HEK293 (cell line): ENCODE measurements at regions not wholly inside any gene's neighbourhood (a gene's known extent, or its start where the extent isn't known, plus 50 kb on each side); places are given as distances from the start of the nearest gene placed in this dataset.

Experiments used
- CTCF ChIA-PET: fragments of 350-600 bp; formaldehyde crosslinking; extraction: SDS; loops from one replicate; lab custom pipeline; 2021; ENCODE audit warnings: antibody characterized with exemption; lab: Yijun Ruan, JAX
- POLR2A ChIA-PET: fragments of 300-600 bp; formaldehyde crosslinking; extraction: SDS; loops from one replicate; lab custom pipeline; 2020; ENCODE audit warnings: antibody characterized with exemption, inconsistent platforms; lab: Yijun Ruan, JAX
- H3K27ac ChIP-seq: fragments of 200-500 bp; sonication (Bioruptor generic); 2 replicates; pipeline ENCODE4 v1.5.1; 2014; ENCODE audit warnings: low read depth, low read length, control low read depth, inconsistent platforms; ENCODE audit errors: extremely low read depth
- H3K36me3 ChIP-seq, 2 experiments: fragments of 200-500 bp in 1 of 2; sonication (Bioruptor generic) in 1 of 2; 1 replicate in 1 of 2; 2 replicates in 1 of 2; pipeline ENCODE4 v1.5.1; 2014 to 2017; ENCODE audit warnings: inconsistent platforms in 2 of 2, low read length in 2 of 2; ENCODE audit not compliant: control insufficient read depth in 2 of 2, insufficient read depth in 1 of 2
- H3K4me1 ChIP-seq: fragments of 200-500 bp; sonication (Bioruptor generic); 2 replicates; pipeline ENCODE4 v1.5.1; 2014; ENCODE audit warnings: mild to moderate bottlenecking, low read length, inconsistent platforms; ENCODE audit not compliant: control insufficient read depth, insufficient read depth
- H3K4me3 ChIP-seq: 2 replicates; pipeline ENCODE4 v1.5.1; 2011; ENCODE audit warnings: low read depth, mild to moderate bottlenecking, control low read depth, low read length, moderate library complexity
- H3K9me3 ChIP-seq: fragments of 200-500 bp; sonication (Bioruptor generic); 2 replicates; pipeline ENCODE4 v1.5.1; 2014; ENCODE audit warnings: low read depth, low read length, inconsistent platforms; ENCODE audit not compliant: control insufficient read depth, insufficient read depth
- FEZF1 ChIP-seq: fragments of 450-650 bp; formaldehyde crosslinking; IDR thresholded peaks from 2 replicates; pipeline ENCODE4 v1.5.1; 2016; ENCODE audit warnings: missing biosample characterization, missing genetic modification characterization
- GFI1B ChIP-seq: fragments of 450-650 bp; formaldehyde crosslinking; IDR thresholded peaks from 2 replicates; pipeline ENCODE4 v1.5.1; 2016; ENCODE audit warnings: missing biosample characterization, missing genetic modification characterization
- HOXA7 ChIP-seq: sonication (generic); formaldehyde crosslinking; IDR thresholded peaks from 2 replicates; pipeline ENCODE4 v1.8.1; 2022; ENCODE audit warnings: missing genetic modification reagents, borderline replicate concordance
- KLF8 ChIP-seq: fragments of 450-650 bp; formaldehyde crosslinking; IDR thresholded peaks from 2 replicates; pipeline ENCODE4 v1.5.1; 2016; ENCODE audit warnings: missing biosample characterization, missing genetic modification characterization
- OSR2 ChIP-seq: fragments of 450-650 bp; formaldehyde crosslinking; IDR thresholded peaks from 2 replicates; pipeline ENCODE4 v1.5.1; 2016; ENCODE audit warnings: missing biosample characterization, missing genetic modification characterization
- PRDM1 ChIP-seq: fragments of 450-650 bp; formaldehyde crosslinking; IDR thresholded peaks from 2 replicates; pipeline ENCODE4; 2016; ENCODE audit warnings: missing biosample characterization, missing genetic modification characterization
- PRDM10 ChIP-seq: fragments of 450-650 bp; formaldehyde crosslinking; IDR thresholded peaks from 2 replicates; pipeline ENCODE4 v1.5.1; 2016; ENCODE audit warnings: missing biosample characterization, missing genetic modification characterization
- REPIN1 ChIP-seq: fragments of 450-650 bp; formaldehyde crosslinking; IDR thresholded peaks from 2 replicates; pipeline ENCODE4 v1.5.1; 2017; ENCODE audit warnings: missing biosample characterization, missing genetic modification characterization, low read depth
- SALL2 ChIP-seq: fragments of 450-650 bp; formaldehyde crosslinking; IDR thresholded peaks from 2 replicates; pipeline ENCODE4 v1.5.0; 2017; ENCODE audit warnings: missing biosample characterization, mild to moderate bottlenecking, missing genetic modification characterization, borderline replicate concordance
- YY2 ChIP-seq: fragments of 450-650 bp; formaldehyde crosslinking; IDR thresholded peaks from 2 replicates; pipeline ENCODE4 v1.5.1; 2016; ENCODE audit warnings: missing biosample characterization, missing genetic modification characterization
- ZNF19 ChIP-seq: fragments of 450-650 bp; formaldehyde crosslinking; IDR thresholded peaks from 2 replicates; pipeline ENCODE4; 2016; ENCODE audit warnings: missing biosample characterization, missing genetic modification characterization, low read depth
- ZNF23 ChIP-seq: fragments of 450-650 bp; formaldehyde crosslinking; IDR thresholded peaks from 2 replicates; pipeline ENCODE4 v1.5.1; 2016; ENCODE audit warnings: missing biosample characterization, missing genetic modification characterization, borderline replicate concordance
- ZNF292 ChIP-seq: fragments of 450-650 bp; formaldehyde crosslinking; IDR thresholded peaks from 2 replicates; pipeline ENCODE4 v1.5.1; 2016; ENCODE audit warnings: low read depth, missing biosample characterization, missing genetic modification characterization, borderline replicate concordance
- ZNF350 ChIP-seq: fragments of 450-650 bp; formaldehyde crosslinking; IDR thresholded peaks from 2 replicates; pipeline ENCODE4 v1.5.0; 2017; ENCODE audit warnings: missing biosample characterization, mild to moderate bottlenecking, missing genetic modification characterization
- ZNF510 ChIP-seq: fragments of 450-650 bp; formaldehyde crosslinking; IDR thresholded peaks from 2 replicates; pipeline ENCODE4 v1.5.1; 2018; ENCODE audit warnings: mild to moderate bottlenecking, missing genetic modification characterization, missing biosample characterization; ENCODE audit not compliant: insufficient replicate concordance
- ZNF529 ChIP-seq: fragments of 450-650 bp; formaldehyde crosslinking; IDR thresholded peaks from 2 replicates; pipeline ENCODE4 v1.5.1; 2017; ENCODE audit warnings: missing genetic modification characterization, missing biosample characterization; ENCODE audit not compliant: insufficient replicate concordance
- ZNF624 ChIP-seq: fragments of 450-650 bp; formaldehyde crosslinking; IDR thresholded peaks from 2 replicates; pipeline ENCODE4 v1.5.1; 2017; ENCODE audit warnings: missing biosample characterization, missing genetic modification characterization
- ZNF645 ChIP-seq: fragments of 450-650 bp; formaldehyde crosslinking; IDR thresholded peaks from 2 replicates; pipeline ENCODE4; 2016; ENCODE audit warnings: missing biosample characterization, missing genetic modification characterization
- TF ChIP-seq, protein P1 (sequence below): fragments of 450-650 bp; formaldehyde crosslinking; IDR thresholded peaks from 2 replicates; pipeline ENCODE4 v1.5.1; 2016; ENCODE audit warnings: missing biosample characterization, missing genetic modification characterization
- TF ChIP-seq, protein P2 (sequence below): fragments of 450-650 bp; IDR thresholded peaks from 2 replicates; pipeline ENCODE4 v1.5.1; 2018; ENCODE audit warnings: missing biosample characterization, mild to moderate bottlenecking, missing genetic modification characterization

DNA sequence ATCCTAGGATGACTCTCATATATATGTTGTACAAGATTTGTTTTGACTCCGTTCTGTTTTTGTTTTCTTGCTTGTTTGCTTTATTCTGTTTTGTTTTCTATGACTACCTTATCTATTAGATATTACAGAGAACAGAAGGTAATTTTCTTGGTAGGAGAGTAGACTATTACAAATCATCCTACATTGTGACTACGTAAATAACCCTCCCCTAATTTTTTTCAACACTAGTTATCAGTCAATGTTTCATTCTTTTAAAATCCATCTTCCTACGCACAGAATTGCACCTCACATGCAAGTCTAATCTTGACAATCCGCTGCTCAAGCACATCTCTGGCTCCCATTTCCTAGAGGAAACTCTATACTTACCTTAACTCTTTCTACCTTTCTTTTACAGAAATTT lies 792.3 kb upstream of the PIK3C3 start (continued):
- TF ChIP-seq PRDM10 (tag by site-specific recombination), result no peak
- TF ChIP-seq HOXA7, result no peak
- TF ChIP-seq ZNF510, result no peak
- no peak for TF ChIP-seq ZNF529 (tag by site-specific recombination)

DNA sequence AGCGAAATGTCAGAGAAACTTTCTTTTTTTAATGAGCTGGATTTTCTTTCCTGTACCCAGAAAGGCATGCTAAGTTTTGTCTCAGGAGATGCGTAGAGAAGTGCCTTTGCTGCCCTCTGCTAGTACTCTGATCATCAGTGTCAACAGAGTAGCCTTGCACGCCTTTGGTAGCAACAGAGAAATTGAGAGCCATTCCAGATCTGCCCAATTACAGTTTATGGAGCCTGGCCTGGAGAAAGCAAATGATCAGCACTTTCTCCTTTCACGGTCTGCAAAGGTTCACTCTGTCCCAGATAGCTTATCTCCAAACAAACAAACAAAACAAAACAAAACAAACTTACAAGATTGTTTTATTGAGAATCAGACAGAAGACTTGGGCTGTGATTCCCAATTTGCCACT lies 792.8 kb upstream of the PIK3C3 start:
- 0 out of 2 replicates have a peak, but pooled peaks have one; percentile 10 for TF ChIP-seq PRDM1 (tag by site-specific recombination)
- TF ChIP-seq, protein P1, sequence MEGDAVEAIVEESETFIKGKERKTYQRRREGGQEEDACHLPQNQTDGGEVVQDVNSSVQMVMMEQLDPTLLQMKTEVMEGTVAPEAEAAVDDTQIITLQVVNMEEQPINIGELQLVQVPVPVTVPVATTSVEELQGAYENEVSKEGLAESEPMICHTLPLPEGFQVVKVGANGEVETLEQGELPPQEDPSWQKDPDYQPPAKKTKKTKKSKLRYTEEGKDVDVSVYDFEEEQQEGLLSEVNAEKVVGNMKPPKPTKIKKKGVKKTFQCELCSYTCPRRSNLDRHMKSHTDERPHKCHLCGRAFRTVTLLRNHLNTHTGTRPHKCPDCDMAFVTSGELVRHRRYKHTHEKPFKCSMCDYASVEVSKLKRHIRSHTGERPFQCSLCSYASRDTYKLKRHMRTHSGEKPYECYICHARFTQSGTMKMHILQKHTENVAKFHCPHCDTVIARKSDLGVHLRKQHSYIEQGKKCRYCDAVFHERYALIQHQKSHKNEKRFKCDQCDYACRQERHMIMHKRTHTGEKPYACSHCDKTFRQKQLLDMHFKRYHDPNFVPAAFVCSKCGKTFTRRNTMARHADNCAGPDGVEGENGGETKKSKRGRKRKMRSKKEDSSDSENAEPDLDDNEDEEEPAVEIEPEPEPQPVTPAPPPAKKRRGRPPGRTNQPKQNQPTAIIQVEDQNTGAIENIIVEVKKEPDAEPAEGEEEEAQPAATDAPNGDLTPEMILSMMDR (tag by site-specific recombination), result no peak
- POLR2A ChIA-PET, result no interaction called here
- H3K4me1 ChIP-seq, result no peaks in the 10 kb centered on the region

GRCh38 chr18:41155910-41156851 lies 798.9 kb upstream of the PIK3C3 start:
- POLR2A ChIA-PET, result no interaction called here
- H3K36me3 ChIP-seq, result no peaks in the 10 kb centered on the region
- CTCF ChIA-PET, result interaction anchor here (1.1 kb wide), 1 partner anchor 192 kb away, joined by 3 read pairs; no protein-coding TSS in a partner anchor
- no peak for TF ChIP-seq ZNF23
- no peak for TF ChIP-seq ZNF350 (tag by site-specific recombination)
- TF ChIP-seq HOXA7, result no peak
- TF ChIP-seq, protein P2, sequence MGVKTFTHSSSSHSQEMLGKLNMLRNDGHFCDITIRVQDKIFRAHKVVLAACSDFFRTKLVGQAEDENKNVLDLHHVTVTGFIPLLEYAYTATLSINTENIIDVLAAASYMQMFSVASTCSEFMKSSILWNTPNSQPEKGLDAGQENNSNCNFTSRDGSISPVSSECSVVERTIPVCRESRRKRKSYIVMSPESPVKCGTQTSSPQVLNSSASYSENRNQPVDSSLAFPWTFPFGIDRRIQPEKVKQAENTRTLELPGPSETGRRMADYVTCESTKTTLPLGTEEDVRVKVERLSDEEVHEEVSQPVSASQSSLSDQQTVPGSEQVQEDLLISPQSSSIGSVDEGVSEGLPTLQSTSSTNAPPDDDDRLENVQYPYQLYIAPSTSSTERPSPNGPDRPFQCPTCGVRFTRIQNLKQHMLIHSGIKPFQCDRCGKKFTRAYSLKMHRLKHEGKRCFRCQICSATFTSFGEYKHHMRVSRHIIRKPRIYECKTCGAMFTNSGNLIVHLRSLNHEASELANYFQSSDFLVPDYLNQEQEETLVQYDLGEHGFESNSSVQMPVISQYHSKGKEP (tag by site-specific recombination), result no peak
- TF ChIP-seq YY2 (tag by site-specific recombination), result no peak
- no peak for TF ChIP-seq ZNF292 (tag by site-specific recombination)
- TF ChIP-seq ZNF19 (tag by site-specific recombination), result no peak
- TF ChIP-seq ZNF645, result no peak
- TF ChIP-seq OSR2 (tag by site-specific recombination), result no peak
- TF ChIP-seq ZNF624 (tag by site-specific recombination), result no peak
- TF ChIP-seq GFI1B (tag by site-specific recombination), result no peak
- no peak for TF ChIP-seq FEZF1 (tag by site-specific recombination)
- no peak for TF ChIP-seq KLF8
- TF ChIP-seq REPIN1 (tag by site-specific recombination), result no peak
- TF ChIP-seq SALL2 (tag by site-specific recombination), result no peak

More for the DNA sequence above, 792.8 kb upstream of the PIK3C3 start:
- no peak overlapping the region for H3K27ac ChIP-seq
- H3K36me3 ChIP-seq, result no peaks in the 10 kb centered on the region
- H3K4me3 ChIP-seq, result no peak overlapping the region
- CTCF ChIA-PET, result no interaction called here
- H3K9me3 ChIP-seq, result no peaks in the 10 kb centered on the region

More at GRCh38 chr18:41155910-41156851, 798.9 kb upstream of the PIK3C3 start:
- no peak overlapping the region for H3K27ac ChIP-seq
- H3K9me3 ChIP-seq, result no peaks in the 10 kb centered on the region
- no peaks in the 10 kb centered on the region for H3K4me1 ChIP-seq
- H3K4me3 ChIP-seq, result no peak overlapping the region
